HCT116 (cell line): ENCODE measurements at regions not wholly inside any gene's neighbourhood (a gene's known extent, or its start where the extent isn't known, plus 50 kb on each side); places are given as distances from the start of the nearest gene placed in this dataset.

Experiments used
- ATAC-seq: fragments of 200-7000 bp; cut with Tn5 transposase; 2 replicates; pipeline ENCODE4 v1.9.1; 2020; ENCODE audit warnings: mild to moderate bottlenecking, moderate library complexity
- BruUV-seq: library from RNA; stranded (reverse); fragments of 400-500 nt; replicated peaks from 2 replicates; lab custom pipeline; 2021; lab: Mats Ljungman, UMichigan
- CTCF ChIA-PET: fragments of 300-600 bp; sonication (Branson Sonifier 250); formaldehyde crosslinking; loops from one replicate; lab custom pipeline; 2021; ENCODE audit warnings: antibody characterized with exemption; lab: Charles Lee
- POLR2A ChIA-PET: fragments of 300-600, 350-600 bp; sonication (Branson Sonifier 250); formaldehyde crosslinking; loops from one replicate; lab custom pipeline; 2021; ENCODE audit warnings: antibody characterized with exemption; lab: Charles Lee
- RAD21 ChIA-PET, 2 experiments: fragments of 300-600 bp; sonication (Branson Sonifier 250); formaldehyde crosslinking; loops; one replicate each; lab custom pipeline; 2023; ENCODE audit warnings: low total read pairs in 2 of 2; ENCODE audit not compliant: uncharacterized antibody in 2 of 2, unreplicated experiment in 2 of 2, low non-redundant PET in 1 of 2; lab: Charles Lee
- DNase-seq: peaks from one replicate; pipeline ENCODE4 v3.0.0-alpha.2; 2010; ENCODE audit warnings: low read depth, low spot score
- H2AFZ ChIP-seq: fragments of 200-600 bp; shearing (Covaris generic), sonication (generic); 2 replicates; pipeline ENCODE4 v1.6.1; 2017; ENCODE audit warnings: low read depth, mixed run types, mixed read lengths, antibody characterized with exemption, low read length; ENCODE audit not compliant: poor library complexity, severe bottlenecking
- H3K27ac ChIP-seq: 2 replicates; pipeline ENCODE4 v1.5.1; 2012; ENCODE audit warnings: low read depth, low read length
- H3K27me3 ChIP-seq: fragments of 200-600 bp; sonication (generic); 2 replicates; pipeline ENCODE4 v1.6.1; 2016; ENCODE audit warnings: mixed run types, low read length, mixed read lengths; ENCODE audit not compliant: insufficient read depth
- H3K36me3 ChIP-seq, 2 experiments: fragments of 200-500 bp in 1 of 2; fragments of 200-600 bp in 1 of 2; sonication (Bioruptor generic) in 1 of 2; sonication (generic) in 1 of 2; 2 replicates each; pipeline versions ENCODE4 v1.5.1 to v1.6.1; 2014 to 2016; ENCODE audit warnings: low read length in 2 of 2, inconsistent platforms in 1 of 2, mixed read lengths in 1 of 2, mixed run types in 1 of 2; ENCODE audit not compliant: insufficient read depth in 2 of 2, control insufficient read depth in 1 of 2
- H3K4me1 ChIP-seq, 2 experiments: fragments of 200-600 bp in 1 of 2; sonication (generic) in 1 of 2; 2 replicates each; pipeline versions ENCODE4 v1.5.1 to v1.6.1; 2012 to 2017; ENCODE audit warnings: low read length in 2 of 2, inconsistent platforms in 1 of 2, mild to moderate bottlenecking in 1 of 2, mixed read lengths in 1 of 2, mixed run types in 1 of 2, moderate library complexity in 1 of 2; ENCODE audit not compliant: insufficient read depth in 2 of 2, control insufficient read depth in 1 of 2
- H3K4me2 ChIP-seq: fragments of 200-600 bp; sonication (generic); 2 replicates; pipeline ENCODE4 v1.6.1; 2017; ENCODE audit warnings: mixed run types, low read length, mixed read lengths
- H3K4me3 ChIP-seq, 2 experiments: fragments of 200-600 bp in 1 of 2; sonication (generic) in 1 of 2; replicated peaks in 1 of 2; 2 replicates each; pipeline ENCODE4 v1.5.1; 2011 to 2016; ENCODE audit warnings: low read length in 2 of 2, control low read depth in 1 of 2, low read depth in 1 of 2, mild to moderate bottlenecking in 1 of 2, mixed read lengths in 1 of 2, mixed run types in 1 of 2
- H3K79me2 ChIP-seq: fragments of 200-600 bp; sonication (generic); 2 replicates; pipeline ENCODE4 v1.6.1; 2017; ENCODE audit warnings: mild to moderate bottlenecking, mixed run types, low read length, moderate library complexity, mixed read lengths; ENCODE audit not compliant: insufficient read depth
- H3K9ac ChIP-seq: fragments of 200-600 bp; sonication (generic); 2 replicates; pipeline ENCODE4 v1.6.1; 2016; ENCODE audit warnings: low read length, mixed read lengths
- H3K9me2 ChIP-seq: fragments of 200-600 bp; sonication (generic), shearing (Covaris generic); 2 replicates; pipeline ENCODE4 v1.6.1; 2017; ENCODE audit warnings: mixed run types, mild to moderate bottlenecking, moderate library complexity; ENCODE audit not compliant: insufficient read depth
- H3K9me3 ChIP-seq, 2 experiments: fragments of 200-500 bp in 1 of 2; fragments of 200-600 bp in 1 of 2; sonication (Bioruptor generic) in 1 of 2; sonication (generic) in 1 of 2; 2 replicates each; pipeline ENCODE4 v1.6.1; 2014 to 2017; ENCODE audit warnings: low read length in 2 of 2, mixed read lengths in 2 of 2, inconsistent platforms in 1 of 2, low read depth in 1 of 2, mild to moderate bottlenecking in 1 of 2, mixed run types in 1 of 2, moderate library complexity in 1 of 2; ENCODE audit not compliant: control insufficient read depth in 1 of 2, insufficient read depth in 1 of 2
- H4K20me1 ChIP-seq: fragments of 200-600 bp; sonication (generic), shearing (Covaris generic); 2 replicates; pipeline ENCODE4 v1.6.1; 2017; ENCODE audit warnings: mixed run types, mild to moderate bottlenecking, moderate library complexity; ENCODE audit not compliant: insufficient read depth
- CBX3 ChIP-seq: IDR thresholded peaks from 2 replicates; pipeline ENCODE4 v1.6.1; 2012; ENCODE audit warnings: low read depth
- CEBPB ChIP-seq: IDR thresholded peaks from 2 replicates; pipeline ENCODE4 v1.6.1; 2012; ENCODE audit warnings: low read depth
- CTCF ChIP-seq, 3 experiments: fragments of 200-600 bp in 1 of 3; sonication (generic) in 1 of 3; IDR thresholded peaks in 2 of 3; conservative IDR thresholded peaks in 1 of 3; 2 replicates each; pipeline ENCODE4 v1.5.1; 2012 to 2017; ENCODE audit warnings: low read depth in 2 of 3, low read length in 2 of 3, antibody characterized with exemption in 1 of 3, borderline replicate concordance in 1 of 3, control low read depth in 1 of 3, mild to moderate bottlenecking in 1 of 3, mixed read lengths in 1 of 3, mixed run types in 1 of 3, moderate library complexity in 1 of 3; ENCODE audit not compliant: insufficient read depth in 1 of 3
- EGR1 ChIP-seq: IDR thresholded peaks from 2 replicates; pipeline ENCODE4 v1.6.1; 2012; ENCODE audit warnings: low read depth
- EZH2phosphoT487 ChIP-seq: fragments of 200-600 bp; IDR thresholded peaks from 2 replicates; pipeline ENCODE4 v1.6.1; 2018; ENCODE audit warnings: antibody characterized with exemption, borderline replicate concordance
- POLR2AphosphoS5 ChIP-seq: IDR thresholded peaks from 2 replicates; pipeline ENCODE4 v1.6.1; 2011; ENCODE audit warnings: mild to moderate bottlenecking, low read depth, low read length, moderate library complexity
- SP1 ChIP-seq: IDR thresholded peaks from 2 replicates; pipeline ENCODE4 v1.6.1; 2012; ENCODE audit warnings: low read depth
- TCF7L2 ChIP-seq: IDR thresholded peaks from 2 replicates; pipeline ENCODE4 v1.7.0; 2011; ENCODE audit warnings: borderline replicate concordance, inconsistent platforms; ENCODE audit not compliant: insufficient read depth, insufficient read length; ENCODE audit errors: extremely low read depth
- ZFX ChIP-seq: fragments of 450-650 bp; IDR thresholded peaks from 2 replicates; pipeline ENCODE4 v1.6.1; 2017
- intact Hi-C: fragments of 100-400 bp; cut with micrococcal nuclease; formaldehyde crosslinking; loops from 2 replicates; pipeline ENCODE4 v1.10.0; 2022

- Histone ChIP-seq H3K79me2 (no peaks in the 10 kb centered on the region), H4K20me1 (no peaks in the 10 kb centered on the region), H3K9ac (no peak overlapping the region), H3K4me2 (no peak overlapping the region), H2AFZ (no peak overlapping the region), H3K4me3 (no peak overlapping the region), H3K9me3 (no peaks in the 10 kb centered on the region), H3K27ac (no peak overlapping the region), H3K27me3 (no peaks in the 10 kb centered on the region), H3K4me1 (peaks cover 0 to 9% of the 10 kb centered on the region in 2 experiments; a peak in 2 of 4 replicates), H3K36me3 (no peaks in the 10 kb centered on the region), H3K9me2 (no peaks in the 10 kb centered on the region)
- ChIA-PET RAD21 (interaction anchor here in 1 of 2 experiments (0.9 kb wide), 1 partner anchor 16 kb away, joined by 3 read pairs; no protein-coding TSS in a partner anchor), POLR2A (no interaction called here), CTCF (interaction anchor here (2.1 to 2.2 kb wide), 2 partner anchors 15 to 16 kb away, joined by 12 to 14 read pairs; no protein-coding TSS in a partner anchor)
- TF ChIP-seq ZFX (no peak), POLR2AphosphoS5 (no peak), EZH2phosphoT487 (no peak), CBX3 (no peak), EGR1 (no peak), TCF7L2 (no peak), SP1 (no peak), CTCF (IDR thresholded peaks at IDR 0.05 in 2 of 3, conservative IDR thresholded peaks at IDR 0.05 in 1 of 3; ENCODE audit: borderline replicate concordance in 1 of 3, insufficient read depth in 1 of 3, low read depth in 2 of 3, low read length in 2 of 3) (no peak), CEBPB (no peak)
- intact Hi-C loops: no loop called here
- DNase-seq: no peak
- BruUV-seq: no TSS peak
- no peak for ATAC-seq
Observed at GRCh38 chr7:12474035-12474434, 70.4 kb upstream of the VWDE start.
